DOHH2 (cell line): ENCODE measurements at regions not wholly inside any gene's neighbourhood (a gene's known extent, or its start where the extent isn't known, plus 50 kb on each side); places are given as distances from the start of the nearest gene placed in this dataset.

ENCODE experiments used
- EZH2phosphoT487 ChIP-seq: fragments of 200-600 bp; sonication (generic); IDR thresholded peaks from 2 replicates; pipeline ENCODE4 v1.6.1; 2017; ENCODE audit warnings: borderline replicate concordance, mild to moderate bottlenecking, antibody characterized with exemption, low read length, moderate library complexity, mixed read lengths
- TF ChIP-seq, protein P1 (sequence below): fragments of 200-600 bp; sonication (generic); IDR thresholded peaks from one replicate; pipeline ENCODE4 v1.5.1; 2014; ENCODE audit warnings: antibody characterized with exemption, mild to moderate bottlenecking, low read depth, low read length; ENCODE audit not compliant: poor library complexity, severe bottlenecking

DNA sequence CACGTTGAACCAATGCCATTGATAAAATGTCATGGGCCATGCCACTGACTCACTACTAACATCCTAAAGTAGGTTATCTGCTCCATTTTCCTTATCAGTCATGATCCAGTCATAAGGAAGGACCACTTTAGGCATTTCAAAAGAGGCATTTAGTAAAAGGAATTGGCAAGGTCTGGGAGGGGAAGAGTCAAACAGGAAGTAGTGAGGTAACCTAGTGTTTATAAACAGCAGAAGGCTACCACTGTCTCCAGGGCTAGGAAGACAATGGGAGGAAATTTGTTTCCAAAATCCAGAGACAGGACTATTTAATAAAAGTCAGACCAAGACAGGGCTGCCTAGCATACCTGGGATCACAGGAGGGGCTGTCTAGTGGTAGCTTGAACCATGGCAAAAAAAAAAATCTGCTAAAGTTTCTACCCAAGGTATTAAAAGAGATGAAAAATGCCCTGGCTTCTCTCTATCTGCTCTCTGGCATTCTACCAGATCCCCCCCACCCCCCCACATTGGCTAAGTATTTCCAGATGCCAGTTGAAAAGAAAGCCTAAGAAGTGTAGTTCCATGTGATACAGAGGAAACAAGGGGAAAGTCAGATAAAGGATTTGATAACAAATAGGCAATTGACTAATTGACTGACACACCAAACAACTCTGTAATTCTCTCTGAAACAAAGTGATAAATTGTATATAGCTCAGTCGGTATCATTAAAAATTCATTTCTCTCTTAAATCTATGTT, 50.4 kb upstream of the C11orf87 start:
- TF ChIP-seq, protein P1, sequence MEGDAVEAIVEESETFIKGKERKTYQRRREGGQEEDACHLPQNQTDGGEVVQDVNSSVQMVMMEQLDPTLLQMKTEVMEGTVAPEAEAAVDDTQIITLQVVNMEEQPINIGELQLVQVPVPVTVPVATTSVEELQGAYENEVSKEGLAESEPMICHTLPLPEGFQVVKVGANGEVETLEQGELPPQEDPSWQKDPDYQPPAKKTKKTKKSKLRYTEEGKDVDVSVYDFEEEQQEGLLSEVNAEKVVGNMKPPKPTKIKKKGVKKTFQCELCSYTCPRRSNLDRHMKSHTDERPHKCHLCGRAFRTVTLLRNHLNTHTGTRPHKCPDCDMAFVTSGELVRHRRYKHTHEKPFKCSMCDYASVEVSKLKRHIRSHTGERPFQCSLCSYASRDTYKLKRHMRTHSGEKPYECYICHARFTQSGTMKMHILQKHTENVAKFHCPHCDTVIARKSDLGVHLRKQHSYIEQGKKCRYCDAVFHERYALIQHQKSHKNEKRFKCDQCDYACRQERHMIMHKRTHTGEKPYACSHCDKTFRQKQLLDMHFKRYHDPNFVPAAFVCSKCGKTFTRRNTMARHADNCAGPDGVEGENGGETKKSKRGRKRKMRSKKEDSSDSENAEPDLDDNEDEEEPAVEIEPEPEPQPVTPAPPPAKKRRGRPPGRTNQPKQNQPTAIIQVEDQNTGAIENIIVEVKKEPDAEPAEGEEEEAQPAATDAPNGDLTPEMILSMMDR = no peak
- TF ChIP-seq EZH2phosphoT487 = no peak
